Activated CD4-positive, alpha-beta T cell treated with anti-CD3 and anti-CD28 coated beads, Interleukin-2, Interleukin-4, amounts not matched to agents 100 ng/mL and 50 ng/mL, durations not matched to agents 16 hours and 8 hours (primary cell): ENCODE measurements at regions not wholly inside any gene's neighbourhood (a gene's known extent, or its start where the extent isn't known, plus 50 kb on each side); places are given as distances from the start of the nearest gene placed in this dataset.

Source experiments
- DNase-seq: peaks from one replicate; pipeline ENCODE4 v3.0.0-alpha.2; 2020; ENCODE audit warnings: low spot score

- no peak for DNase-seq
These were observed 77.2 kb upstream of the ARHGEF7 start for GRCh38 chr13:111037927-111038326.

DNA sequence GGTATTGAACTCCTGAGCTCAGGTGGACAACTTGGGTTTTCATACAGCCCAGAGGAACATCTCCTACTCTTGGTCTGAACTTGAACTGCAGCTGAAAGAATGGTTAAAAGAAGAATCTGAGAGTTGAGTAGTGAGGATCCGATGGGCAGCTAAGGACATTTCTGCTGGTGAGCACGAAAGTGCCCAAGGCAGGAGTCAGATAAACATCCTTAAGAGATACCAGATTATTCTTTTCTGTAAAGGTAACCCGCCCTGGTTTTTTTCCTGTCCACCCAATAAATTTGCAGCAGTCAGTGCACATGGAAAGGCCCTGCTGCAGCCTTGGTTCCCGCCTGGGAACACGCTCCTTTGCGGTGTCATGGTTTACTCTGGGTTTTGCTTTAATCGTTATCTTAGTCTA lies 78.4 kb upstream of the ARHGEF7 start:
- DNase-seq, result no peak

DNA sequence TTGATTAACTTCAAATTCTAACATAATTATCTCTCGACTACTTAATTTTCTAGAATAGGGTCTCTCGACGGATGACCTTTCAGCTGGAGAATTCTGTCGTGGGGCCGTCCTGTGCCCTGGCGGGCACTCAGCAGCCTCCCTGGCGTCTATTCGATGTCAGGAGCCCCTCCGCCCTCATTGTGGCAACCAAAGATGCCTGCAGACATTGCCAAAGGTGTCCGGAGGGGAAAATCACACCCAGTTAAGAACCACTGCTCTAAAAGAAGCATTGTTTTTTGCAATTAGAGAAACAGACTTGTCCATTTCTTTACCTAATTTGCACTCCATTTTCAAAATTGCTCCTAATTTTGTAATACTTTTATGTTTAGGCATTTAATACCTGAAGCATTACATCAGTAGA lies 79.2 kb upstream of the ARHGEF7 start:
- no peak for DNase-seq

- no peak for DNase-seq
These were observed 80.3 kb upstream of the ARHGEF7 start for GRCh38 chr13:111034811-111035210.

GRCh38 chr13:111033172-111034130 lies 81.7 kb upstream of the ARHGEF7 start:
- DNase-seq, result no peak

- DNase-seq, result peak; percentile 62
These were observed 83.6 kb upstream of the ARHGEF7 start for GRCh38 chr13:111031531-111031961.

- DNase-seq, result no peak
These were observed 85.0 kb upstream of the ARHGEF7 start for GRCh38 chr13:111029957-111030609.

GRCh38 chr13:111027458-111028439 lies 87.4 kb upstream of the ARHGEF7 start:
- no peak for DNase-seq

DNA sequence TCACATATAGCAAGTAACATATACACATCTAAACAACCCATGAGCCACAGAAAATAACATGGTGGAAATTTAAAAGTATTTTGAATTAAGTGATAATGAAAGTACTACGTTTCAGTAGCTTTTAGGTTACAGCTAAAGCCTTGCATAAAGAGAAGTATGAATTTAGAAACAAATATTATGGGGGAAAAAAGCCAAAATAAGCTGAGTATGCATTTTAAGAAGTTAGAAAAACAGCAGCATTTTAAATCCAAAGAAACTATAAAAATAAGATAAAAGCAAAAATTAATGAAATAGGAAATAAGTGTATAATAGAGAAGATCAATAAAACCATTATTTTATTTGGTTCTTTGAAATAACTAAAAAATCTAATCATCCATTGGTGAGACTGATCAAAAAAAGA lies 89.8 kb upstream of the ARHGEF7 start:
- DNase-seq, result no peak

GRCh38 chr13:111022886-111023285 lies 92.2 kb upstream of the ARHGEF7 start:
- no peak for DNase-seq

DNA sequence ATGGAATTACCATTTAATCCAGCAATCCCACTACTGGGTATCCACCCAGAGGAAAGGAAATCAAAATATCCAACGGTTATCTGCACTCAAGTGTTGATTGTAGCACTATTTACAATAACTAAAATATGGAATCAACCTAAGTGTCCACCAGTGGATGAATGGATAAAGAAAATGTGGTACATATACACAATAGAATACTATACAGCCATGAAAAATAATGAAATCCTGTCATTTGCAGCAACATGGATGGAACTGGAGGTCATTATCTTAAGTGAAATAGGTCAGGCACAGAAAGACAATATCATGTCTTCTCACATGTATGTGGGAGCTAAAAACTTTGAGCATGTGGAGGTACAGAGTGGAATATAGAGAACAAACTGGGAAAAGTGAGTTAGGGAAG lies 92.9 kb upstream of the ARHGEF7 start:
- no peak for DNase-seq

DNA sequence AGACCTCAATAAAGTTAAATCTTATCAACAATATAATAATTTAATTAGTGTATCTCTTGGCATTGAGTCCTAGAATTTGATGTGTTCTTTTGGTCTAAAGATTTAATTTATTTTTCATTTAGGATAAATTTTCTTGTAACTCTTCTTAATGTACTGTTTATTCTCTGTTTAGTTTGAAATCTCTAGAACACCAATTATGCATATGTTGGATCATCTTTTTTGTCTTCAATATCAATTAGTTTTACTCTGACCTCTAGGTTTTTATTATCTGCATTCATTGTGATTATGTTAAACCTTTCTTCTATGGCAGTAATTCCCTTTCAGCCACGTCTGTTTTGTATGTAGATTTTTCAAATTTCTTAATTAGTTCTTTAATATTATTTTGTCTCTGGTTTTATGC lies 93.8 kb upstream of the ARHGEF7 start:
- no peak for DNase-seq

DNA sequence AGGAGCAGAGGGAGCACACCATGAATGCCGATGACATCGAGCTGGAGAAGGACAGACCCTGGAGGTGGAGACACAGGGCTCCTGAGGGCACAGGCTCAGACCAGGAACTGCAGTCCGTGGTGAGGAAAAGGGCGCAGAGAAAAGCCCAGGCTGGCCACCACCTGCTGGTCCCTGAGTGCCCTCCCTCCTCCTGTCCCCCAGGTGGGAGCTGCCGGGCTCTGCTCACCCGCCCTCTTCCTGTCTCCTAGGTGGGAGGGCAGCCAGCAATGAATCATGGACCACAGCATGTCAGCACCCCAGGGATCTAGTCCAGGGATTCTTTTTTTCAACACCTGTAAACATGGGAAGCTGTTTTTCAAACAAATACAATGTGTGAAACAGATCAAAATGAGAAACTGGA lies 94.6 kb upstream of the ARHGEF7 start:
- no peak for DNase-seq

GRCh38 chr13:111020021-111020420 lies 95.1 kb upstream of the ARHGEF7 start:
- DNase-seq, result no peak

GRCh38 chr13:111017755-111018459 lies 97.2 kb upstream of the ARHGEF7 start:
- no peak for DNase-seq

GRCh38 chr13:111013196-111013595 lies 98.3 kb upstream of the ANKRD10 start:
- DNase-seq, result no peak

GRCh38 chr13:111011899-111012298 lies 97.0 kb upstream of the ANKRD10 start:
- DNase-seq, result peak; percentile 3

DNA sequence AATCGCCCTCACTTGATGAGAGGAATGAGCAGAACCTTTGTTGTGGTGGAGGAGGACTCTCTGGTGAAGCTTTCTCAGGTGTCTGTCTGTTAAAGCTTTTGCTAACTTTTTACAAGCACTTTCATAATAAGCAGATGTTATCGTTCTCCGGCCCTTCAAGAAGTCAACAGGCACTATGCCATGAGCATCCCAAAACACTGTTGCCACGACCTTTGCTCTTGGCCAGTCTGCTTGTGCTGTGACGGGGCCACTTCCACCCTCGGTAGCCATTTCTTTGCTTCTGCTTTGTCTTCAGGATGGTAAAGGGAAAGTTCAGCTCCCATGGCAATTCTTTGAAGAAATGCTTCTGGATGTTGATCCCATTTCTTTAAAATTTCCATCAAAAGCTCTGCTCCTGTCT lies 93.5 kb upstream of the ANKRD10 start:
- DNase-seq, result no peak

- DNase-seq, result no peak
These were observed 92.3 kb upstream of the ANKRD10 start for GRCh38 chr13:111007209-111007608.

GRCh38 chr13:111006506-111007031 lies 91.7 kb upstream of the ANKRD10 start:
- DNase-seq, result no peak

GRCh38 chr13:111005808-111006505 lies 91.1 kb upstream of the ANKRD10 start:
- no peak for DNase-seq
